Hepatic stellate cell (primary cell): ENCODE measurements at regions not wholly inside any gene's neighbourhood (a gene's known extent, or its start where the extent isn't known, plus 50 kb on each side); places are given as distances from the start of the nearest gene placed in this dataset.
"Not testable (repeated sequence)": the region's sequence is repeated elsewhere in the genome, so short reads cannot be mapped to it uniquely, and the experiment has no call there.

ENCODE experiments used
- DNase-seq: peaks from one replicate; pipeline ENCODE4 v3.0.0; 2011; ENCODE audit warnings: low spot score

DNA sequence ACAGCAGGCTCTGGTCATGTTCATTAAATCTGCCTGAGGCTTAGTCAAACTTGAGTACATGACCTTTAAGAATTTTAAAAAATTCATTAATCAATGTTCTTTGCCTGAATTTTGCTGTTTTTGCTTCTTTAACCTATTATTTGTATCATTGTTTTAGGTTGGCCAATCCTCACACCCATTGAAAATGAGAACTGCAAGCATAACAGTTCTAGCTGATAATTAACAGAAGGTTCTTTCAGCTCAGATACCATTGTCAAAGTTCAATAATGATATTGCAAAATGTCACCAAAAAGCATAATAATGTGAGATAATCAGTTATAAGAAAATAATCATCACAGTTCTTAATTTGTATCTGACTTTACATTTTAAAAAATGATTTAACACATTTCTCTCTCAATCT lies 583.1 kb downstream of the TFAP2A start:
- no peak for DNase-seq

DNA sequence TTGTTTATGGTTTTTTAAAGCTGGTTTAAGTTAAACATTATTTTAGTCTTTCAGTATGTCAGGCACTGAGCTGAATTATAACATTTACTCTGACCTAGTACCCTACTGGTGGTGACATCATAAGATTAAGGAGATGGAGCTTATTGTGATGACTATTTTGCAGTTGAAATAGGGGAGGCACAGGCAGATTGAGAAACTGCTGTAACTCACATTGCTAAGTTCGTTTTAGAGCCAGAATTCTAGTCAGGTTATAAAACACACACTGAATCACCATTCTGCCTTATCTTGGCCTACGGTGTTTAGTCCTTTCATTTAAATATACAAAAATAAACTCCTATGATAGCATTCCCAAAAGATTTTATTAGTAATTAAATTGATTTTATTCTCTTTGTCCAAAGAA lies 584.1 kb downstream of the TFAP2A start:
- DNase-seq = no peak

DNA sequence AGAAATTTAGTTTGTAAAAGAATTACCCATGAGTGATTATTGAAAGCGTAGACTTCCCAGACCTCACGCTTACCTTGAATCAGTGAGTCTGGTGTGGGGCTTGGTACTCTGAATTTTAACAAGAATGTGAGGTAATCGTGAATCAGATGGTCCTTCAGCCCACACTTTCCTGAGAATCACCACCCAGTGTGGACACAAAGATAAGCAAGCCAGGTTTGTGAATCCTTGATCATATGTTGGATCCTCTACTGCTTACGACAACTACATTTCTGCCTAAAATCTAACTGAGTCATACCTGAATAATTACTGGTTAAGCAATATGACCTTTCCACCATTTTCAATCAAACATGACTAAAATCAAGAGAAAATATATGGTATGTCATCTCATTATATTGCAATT lies 589.3 kb downstream of the TFAP2A start:
- no peak for DNase-seq

- not testable (repeated sequence) for DNase-seq
Observed at GRCh38 chr6:9810727-9811126, 604.1 kb downstream of the TFAP2A start.

DNA sequence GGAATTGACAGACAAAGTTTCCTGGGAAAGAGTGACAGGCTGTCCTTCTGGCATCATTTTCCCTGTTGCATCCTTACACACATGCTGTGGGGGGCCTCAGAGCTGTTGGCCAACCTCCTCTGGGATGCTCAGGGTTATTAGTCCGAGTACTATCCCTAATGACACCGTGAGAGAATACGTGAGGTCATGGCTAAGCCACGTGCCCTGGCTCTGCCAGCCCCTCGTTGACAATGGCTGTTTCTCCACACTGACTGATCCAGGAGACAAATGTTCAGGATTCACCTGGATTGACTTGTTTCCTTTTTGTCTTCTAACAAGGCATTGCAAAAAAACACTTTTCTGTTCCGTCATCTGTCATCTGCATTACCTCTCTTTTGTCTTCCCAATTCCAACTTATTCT lies 604.6 kb downstream of the TFAP2A start:
- no peak for DNase-seq

DNA sequence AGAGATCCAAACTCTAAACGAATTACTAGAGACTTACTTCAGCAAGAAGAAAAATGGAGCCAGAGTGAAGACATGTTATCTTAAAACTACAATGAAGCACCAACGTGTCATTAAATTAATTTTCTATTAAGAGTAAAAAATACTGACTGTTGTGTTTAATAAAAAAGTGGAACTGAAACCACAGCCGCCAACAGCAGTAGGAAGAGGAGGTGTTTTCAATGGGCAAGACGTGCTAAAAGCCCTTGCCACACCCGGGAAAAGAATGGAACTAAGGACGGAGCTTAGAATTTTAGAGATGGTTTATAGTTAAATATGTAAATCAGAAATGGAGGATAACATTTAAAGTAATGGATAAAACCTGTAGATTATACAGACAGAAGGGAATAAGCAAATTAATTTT lies 608.7 kb downstream of the TFAP2A start:
- no peak for DNase-seq

GRCh38 chr6:9801249-9801754 lies 613.6 kb downstream of the TFAP2A start:
- DNase-seq = no peak

- DNase-seq = no peak
Observed at GRCh38 chr6:9799582-9799981, 615.3 kb downstream of the TFAP2A start.

DNA sequence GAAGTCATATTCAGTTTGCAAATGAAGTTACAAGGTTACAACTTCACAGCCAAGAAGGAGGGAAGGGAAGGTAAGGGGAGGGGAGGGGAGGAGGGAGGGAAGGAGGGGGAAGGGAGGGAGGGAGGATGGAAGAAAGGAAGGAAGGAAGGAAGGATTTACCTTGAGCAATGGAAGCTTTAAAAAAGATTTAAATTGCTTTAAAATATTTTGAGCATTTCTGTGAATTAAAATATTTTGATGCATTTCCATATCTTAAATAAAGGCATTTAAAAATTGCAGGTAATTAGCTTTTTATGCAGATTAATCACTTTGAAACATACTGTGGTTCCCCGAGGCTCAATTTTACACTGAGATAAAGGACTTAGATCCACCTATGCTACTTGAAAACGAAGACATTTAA lies 618.0 kb downstream of the TFAP2A start:
- no peak for DNase-seq

- DNase-seq = no peak
Observed at GRCh38 chr6:9795880-9796279, 619.0 kb downstream of the TFAP2A start.

GRCh38 chr6:9789201-9789600 lies 625.7 kb downstream of the TFAP2A start:
- DNase-seq = no peak

GRCh38 chr6:9784786-9785185 lies 630.1 kb downstream of the TFAP2A start:
- no peak for DNase-seq

DNA sequence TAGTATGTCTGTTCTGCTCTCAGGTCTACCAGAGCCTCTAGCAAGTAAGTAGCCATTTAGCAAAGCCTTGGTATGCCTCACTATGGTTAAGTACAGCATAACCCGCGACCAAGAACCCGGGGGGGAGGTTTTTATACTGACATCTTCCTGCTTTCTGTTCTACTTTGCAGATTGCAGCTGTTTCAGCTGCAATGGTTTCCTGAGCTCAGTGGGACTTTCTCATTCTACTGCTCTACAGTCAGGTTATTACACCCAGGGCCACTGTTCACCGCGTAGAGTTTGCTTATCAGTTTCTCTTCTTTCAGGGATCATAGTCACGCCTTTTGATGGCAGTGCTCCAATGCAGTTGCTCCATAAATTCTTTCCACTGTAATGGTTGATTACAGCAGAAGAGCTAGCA lies 631.3 kb downstream of the TFAP2A start:
- no peak for DNase-seq

DNA sequence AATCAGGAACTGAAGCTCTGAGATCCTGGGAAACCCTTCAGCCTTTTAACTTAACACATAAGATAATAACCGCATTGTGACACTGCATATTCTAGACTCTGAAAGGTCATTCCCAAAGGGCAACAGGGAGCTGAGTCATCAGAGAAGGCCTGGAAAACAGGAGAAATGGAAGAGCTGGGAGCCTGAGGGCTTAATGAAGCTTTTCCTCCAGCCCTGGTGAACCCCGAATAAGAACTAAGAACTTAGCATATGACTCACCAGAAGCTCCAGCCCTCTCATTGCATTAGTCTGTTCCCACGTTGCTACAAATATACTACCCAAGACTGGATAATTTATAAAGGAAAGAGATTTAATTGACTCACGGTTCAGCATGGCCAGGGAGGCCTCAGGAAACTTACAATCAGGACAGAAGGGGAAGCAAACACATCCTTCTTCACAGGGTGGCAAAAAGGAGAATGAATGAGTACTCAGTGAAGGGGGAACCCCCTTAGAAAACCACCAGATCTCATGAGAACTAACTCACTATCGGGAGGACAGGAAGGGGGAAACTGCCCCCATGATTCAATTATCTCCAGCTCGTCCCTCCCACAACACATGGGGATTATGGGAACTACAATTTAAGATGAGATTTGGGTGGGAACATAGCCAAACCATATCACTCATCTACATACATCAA lies 648.5 kb downstream of the TFAP2A start:
- DNase-seq = no peak

DNA sequence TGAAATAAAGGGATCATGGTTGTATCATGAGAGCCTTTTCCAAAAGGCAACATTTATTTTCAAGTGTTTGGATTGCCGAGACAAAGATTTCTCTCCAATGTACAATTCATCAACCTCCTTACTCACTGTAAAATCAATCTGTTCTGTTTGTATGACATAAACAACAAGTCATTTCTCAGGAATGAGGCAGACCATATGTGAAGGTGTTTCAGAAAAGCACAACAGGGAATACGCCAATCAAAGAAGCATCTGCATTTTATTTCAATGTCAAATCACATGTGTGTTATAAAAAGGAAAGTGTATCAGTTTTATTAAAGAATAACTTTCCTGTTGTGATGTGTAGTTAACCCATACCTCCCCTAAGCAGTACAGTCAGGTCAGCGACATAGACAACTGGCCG lies 653.7 kb downstream of the TFAP2A start:
- no peak for DNase-seq

DNA sequence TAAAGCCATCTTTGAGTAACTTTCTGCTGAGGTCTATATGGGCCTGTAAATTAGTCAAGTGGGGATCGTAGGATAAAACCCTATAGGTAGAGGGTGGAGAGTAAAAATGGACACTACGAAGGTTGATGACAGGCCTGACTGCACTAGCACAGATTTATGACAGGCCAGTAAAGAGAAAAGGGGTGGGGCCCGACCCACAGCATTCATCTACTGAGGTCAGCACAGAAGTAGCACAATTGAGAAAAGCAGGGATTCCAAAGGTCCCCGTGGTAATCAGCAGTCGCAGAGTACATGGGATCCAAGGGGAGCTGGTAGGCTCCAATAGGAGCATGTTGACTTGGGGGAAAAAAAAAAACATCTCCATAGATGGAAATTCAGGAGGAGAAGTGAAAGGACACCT lies 660.4 kb downstream of the TFAP2A start:
- DNase-seq = no peak

- no peak for DNase-seq
Observed at GRCh38 chr6:9745966-9746365, 668.9 kb downstream of the TFAP2A start.

GRCh38 chr6:9745476-9745875 lies 669.4 kb downstream of the TFAP2A start:
- DNase-seq = no peak

- DNase-seq = no peak
Observed at GRCh38 chr6:9744119-9744518, 670.8 kb downstream of the TFAP2A start.

- DNase-seq = no peak
Observed at GRCh38 chr6:9732056-9732455, 682.8 kb downstream of the TFAP2A start.

GRCh38 chr6:9725776-9726175 lies 689.1 kb downstream of the TFAP2A start:
- DNase-seq = not testable (repeated sequence)

DNA sequence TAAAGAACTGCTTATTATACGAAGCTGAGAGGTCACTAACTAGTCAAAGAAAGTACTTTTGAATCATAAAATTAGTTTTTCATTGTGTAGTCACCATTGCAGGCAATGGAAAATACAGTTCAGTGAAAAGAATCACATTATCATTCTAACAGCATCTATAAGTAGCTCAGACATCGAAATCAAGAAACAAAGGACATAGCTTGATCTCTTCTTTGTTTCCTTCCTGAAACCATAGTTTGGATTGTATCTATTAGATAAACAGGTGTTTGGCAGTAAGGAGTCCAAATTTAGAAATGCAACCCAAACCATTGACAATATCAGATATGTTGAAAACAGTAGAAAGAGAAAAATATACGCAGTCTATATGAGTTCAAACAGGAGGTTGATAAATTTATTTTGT lies 697.3 kb downstream of the TFAP2A start:
- no peak for DNase-seq

GRCh38 chr6:9711365-9711764 lies 703.5 kb downstream of the TFAP2A start:
- DNase-seq = no peak

DNA sequence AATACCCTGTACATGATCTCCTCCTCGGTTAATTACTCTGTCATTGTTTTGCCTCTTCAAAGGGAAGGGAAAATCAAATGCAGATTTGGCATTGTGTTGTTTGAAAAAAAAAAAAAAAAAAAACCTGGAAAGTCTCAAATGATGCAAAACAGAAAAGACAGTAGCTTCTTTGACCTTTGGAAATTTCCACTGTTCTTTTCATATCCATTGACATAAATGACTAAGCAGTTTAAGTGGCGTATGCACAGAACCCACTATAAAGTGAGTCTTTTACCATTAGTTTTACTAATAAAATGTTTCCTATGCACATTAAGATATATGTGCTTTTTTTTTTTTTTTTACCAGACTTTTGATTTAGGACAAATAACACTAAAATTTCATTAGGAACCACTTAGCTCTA lies 704.3 kb downstream of the TFAP2A start:
- no peak for DNase-seq
